Urothelium cell line (cell line): ENCODE measurements at regions not wholly inside any gene's neighbourhood (a gene's known extent, or its start where the extent isn't known, plus 50 kb on each side); places are given as distances from the start of the nearest gene placed in this dataset.
A peak's percentile ranks its signal among the peaks of the same experiment; 100 is the strongest.

Source experiments
- DNase-seq: peaks from one replicate; pipeline ENCODE4 v3.0.0; 2011; ENCODE audit warnings: low spot score, mixed read lengths
- FAIRE-seq: peaks from 2 replicates; lab custom pipeline; 2011; peaks lifted over from hg19 to GRCh38; lab: Jason Lieb, UNC

DNA sequence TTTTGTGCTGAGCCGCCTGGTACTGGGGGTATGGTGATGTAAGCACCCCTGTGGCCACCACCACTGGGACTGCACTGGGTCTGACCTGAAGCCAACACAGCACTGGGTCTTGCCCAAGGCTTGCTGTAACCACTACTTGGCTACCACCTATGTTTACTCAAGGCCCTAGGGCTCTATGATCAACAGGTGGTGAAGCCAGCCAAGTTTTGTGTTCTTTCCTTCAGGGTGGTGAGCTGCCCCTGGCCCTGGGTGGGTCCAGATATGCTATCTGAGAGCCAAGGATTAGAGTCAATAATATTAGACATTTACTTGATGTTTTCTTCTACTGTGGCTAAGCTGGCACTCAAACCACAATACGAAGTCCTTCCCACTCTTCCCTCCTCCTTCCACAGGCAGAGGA is 55.1 kb upstream of the PAGE4 start:
- FAIRE-seq, result no peak
- DNase-seq, result no peak

DNA sequence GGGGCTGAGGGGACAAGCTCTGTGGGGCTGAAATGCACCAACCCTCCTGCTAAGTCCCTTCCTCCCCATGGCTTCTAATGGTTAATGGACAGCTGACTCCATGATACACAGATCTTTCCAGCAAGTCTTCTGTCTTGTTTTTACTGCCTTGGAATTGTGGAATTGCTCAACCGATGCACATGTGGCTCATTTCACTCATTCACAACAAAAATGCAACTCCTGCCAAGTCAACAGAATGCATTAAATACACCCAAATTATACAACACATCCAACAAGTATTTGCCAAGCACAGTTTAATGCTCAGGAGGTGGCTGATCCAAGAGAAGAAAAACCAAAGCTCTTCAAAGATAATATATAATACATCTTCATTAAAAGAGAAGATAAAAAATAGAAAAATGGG is 61.9 kb upstream of the PAGE4 start:
- FAIRE-seq (no peak), DNase-seq (no peak)

DNA sequence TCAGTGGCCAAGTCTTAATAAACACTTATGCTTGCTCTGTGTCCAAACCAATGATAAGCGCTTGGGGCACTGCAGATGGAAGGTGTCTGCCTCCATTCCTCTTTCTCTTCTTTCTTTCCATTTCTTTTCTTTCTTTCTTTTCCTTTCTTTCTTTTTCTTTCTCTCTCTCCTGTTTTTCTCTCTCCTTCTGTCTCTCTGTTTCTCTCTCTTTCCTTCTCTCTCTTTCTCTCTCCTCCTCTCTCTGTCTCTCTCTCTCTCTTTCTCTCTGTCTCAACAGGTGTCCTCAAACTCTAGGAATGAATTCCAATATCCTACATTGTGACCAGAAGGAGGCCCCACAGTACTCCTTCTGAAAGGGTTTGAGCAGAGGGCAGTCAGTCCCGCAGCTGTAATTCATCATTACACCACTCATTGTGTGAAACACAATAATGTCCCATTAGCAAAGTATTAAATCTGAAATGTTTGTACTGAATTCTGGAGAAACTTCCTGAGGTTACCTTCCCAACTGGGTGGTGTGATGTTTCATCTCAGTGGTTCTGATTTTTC is 66.5 kb upstream of the PAGE1 start:
- DNase-seq (no peak), FAIRE-seq (no peak)

DNA sequence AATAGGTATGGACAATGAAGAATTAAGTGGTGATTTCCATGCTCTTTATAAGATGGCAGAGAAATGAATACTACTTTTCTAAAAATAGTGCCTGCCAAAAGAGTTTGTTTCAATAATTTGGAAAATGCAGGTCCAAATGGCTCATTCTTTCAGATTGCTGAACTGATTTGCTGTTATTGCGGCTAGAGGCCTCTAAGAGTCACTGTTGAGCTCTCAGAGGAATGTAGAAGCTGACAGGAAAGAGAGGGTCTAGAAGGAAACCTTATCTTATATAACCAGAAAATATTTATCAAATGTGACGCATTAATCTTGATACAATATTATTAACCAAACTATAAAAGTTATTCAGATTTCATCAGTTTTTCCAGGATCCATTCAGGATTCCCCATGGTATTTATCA is 65.7 kb upstream of the PAGE1 start:
- no peak for FAIRE-seq

DNA sequence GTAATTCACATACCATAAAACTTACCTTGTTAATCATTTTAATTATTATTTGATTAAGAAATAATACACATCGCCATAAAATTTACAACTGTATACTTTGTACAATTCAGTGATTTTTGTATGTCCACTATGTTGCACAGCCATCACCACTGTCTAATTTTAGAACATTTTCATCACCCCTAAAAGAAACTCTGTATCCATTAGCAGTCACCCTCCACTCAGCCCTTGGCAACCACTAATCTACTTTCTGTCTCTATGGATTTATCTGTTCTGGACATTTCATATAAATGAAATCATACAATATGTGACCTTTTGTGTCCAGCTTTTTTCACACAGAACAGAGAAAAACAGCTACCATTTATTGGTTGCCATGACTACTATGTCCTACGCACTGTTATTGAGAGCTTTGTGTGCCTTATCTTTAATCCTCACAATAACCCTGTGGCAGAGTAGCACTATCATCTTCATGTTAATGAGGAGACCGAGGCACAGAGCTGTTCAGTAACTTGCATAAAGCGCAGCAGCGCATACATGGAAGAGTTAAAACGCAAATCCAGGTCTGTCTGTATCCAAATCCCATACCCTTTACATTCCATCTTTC is 64.6 kb upstream of the PAGE1 start:
- FAIRE-seq (no peak), DNase-seq (no peak)

More for the DNA sequence above, 65.7 kb upstream of the PAGE1 start:
- peak; percentile 11 for DNase-seq

DNA sequence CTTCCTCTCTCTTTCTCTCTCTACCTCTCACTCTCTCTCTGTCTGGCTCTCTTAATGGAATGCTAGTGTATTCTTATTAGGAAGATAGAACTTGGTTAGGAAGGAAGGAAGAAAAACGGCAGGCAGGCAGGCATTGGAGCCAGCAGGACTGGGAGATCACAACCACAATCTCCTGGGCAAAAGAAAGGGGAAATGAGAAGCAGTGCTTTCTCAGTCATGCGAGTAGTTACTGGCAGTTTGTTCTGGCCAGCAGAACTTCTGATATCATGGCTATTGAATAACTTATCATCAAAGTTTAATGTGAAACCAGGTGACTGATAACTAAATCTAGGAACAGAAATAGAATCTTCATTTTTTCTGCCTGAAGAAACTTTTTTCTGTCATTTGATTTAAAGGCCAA is 60.9 kb upstream of the PAGE1 start:
- FAIRE-seq (no peak), DNase-seq (no peak)

DNA sequence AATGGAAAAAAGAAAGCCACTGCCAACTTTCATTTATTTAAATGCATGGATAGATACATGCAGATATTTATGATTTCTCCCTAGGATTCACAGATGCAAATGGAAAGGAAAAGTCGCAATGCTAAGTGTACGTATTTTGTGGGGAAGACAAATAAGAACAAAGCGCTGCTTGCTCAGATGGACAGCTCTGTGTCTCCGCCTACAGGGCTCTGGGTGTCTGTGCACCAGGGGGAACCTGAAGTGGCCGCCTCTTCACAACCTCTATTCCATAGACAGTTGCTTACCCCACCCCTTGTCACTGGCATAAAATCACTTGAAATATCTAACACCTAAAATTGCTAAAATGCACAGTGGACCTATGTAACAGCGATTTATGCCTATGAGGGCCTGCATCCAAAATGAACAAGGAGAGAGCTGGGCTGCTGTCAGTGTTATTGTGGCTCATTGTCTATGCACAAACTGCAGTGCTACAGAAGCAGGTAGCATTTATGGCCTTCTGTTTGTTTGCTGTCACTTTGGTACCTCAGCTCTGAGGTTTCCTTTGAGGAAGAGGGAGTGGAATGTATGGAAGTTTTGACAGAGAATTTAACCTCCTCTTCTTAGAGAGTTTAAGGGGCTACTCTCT is 58.6 kb upstream of the PAGE1 start:
- DNase-seq (peak; percentile 51), FAIRE-seq (no peak)

DNA sequence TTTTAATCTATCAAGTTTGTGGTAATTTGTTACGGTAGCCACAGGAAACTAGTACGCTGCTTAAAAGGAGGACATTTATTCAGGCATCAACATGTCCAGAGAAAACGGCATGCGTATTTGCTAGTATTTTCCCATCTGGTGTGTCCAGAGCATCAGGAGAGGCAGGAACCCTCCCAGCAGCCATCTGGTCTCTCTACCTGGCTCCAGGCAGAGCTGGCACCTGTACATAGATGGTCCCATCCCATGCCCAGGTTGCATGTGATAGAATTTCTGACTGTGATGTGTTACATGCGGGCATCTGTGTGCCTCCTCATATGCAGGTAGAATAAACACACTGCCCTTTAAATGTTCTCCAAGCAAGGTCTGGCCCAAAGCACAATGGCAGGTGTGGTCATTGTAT is 57.9 kb upstream of the PAGE1 start:
- FAIRE-seq (no peak), DNase-seq (no peak)

DNA sequence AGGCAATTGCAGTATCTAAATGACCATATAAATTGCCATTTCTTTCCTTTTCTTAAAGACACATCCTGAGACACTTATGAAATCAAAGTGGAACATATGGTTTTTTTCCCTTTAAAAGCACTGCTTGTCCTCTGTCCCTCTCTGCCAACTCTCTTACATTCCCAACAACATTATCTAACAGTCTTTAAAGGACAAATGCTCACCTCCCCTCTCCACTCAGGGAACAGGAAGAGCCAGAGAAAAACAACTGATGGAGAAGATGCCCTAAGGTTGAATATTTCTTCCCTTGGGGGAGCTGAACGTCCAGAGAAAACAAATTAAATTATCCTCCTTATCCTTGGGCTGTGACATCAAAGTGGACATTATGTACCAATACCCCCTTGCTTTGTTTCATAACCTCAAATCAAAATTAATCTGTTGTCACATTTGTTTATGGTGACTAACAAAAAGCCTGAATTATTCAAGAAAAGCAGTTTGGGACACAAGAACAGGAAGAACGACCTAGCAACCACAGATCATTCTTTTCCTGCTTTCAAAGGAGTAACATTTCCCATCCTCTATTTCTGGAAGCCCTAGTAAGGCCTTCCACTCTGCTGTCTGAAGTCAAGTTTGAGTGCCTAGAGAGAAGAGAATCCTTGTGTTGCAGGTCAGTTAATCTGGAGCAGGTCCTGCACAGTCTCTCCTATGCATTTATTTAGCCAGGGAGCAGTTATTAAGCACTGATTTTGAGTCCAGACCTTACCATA is 52.6 kb upstream of the PAGE1 start:
- FAIRE-seq (no peak), DNase-seq (no peak)

DNA sequence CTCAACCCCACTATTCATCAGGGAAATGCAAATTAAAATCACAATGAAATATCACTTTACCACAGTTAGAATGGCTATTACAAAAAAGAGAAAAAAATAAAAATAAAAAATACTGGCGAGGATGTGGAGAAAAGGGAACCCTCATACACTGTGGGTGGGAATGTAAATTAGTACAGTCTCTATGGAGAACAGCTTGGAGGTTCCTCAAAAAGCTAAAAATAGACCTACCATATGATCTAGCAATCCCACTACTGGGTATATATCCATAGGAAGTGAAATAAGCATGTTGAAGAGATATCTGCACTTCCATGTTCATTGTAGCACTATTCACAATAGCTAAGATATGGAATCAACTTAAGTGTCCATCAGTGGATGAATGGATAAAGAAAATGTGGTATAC is 50.5 kb upstream of the PAGE1 start:
- no peak for DNase-seq
- FAIRE-seq, result no peak
